DOHH2 (cell line): ENCODE measurements at regions not wholly inside any gene's neighbourhood (a gene's known extent, or its start where the extent isn't known, plus 50 kb on each side); places are given as distances from the start of the nearest gene placed in this dataset.

Experiments used
- H3F3A ChIP-seq: fragments of 200-600 bp; sonication (generic), shearing (Covaris generic); 2 replicates; pipeline ENCODE4 v1.6.0; 2016; ENCODE audit warnings: antibody characterized with exemption, mild to moderate bottlenecking; ENCODE audit not compliant: control insufficient read depth, insufficient read depth
- H3K27ac ChIP-seq: fragments of 200-600 bp; sonication (generic); 2 replicates; pipeline ENCODE4 v1.5.1; 2014; ENCODE audit warnings: low read depth, mild to moderate bottlenecking, low read length, moderate library complexity
- H3K27me3 ChIP-seq: fragments of 200-600 bp; sonication (generic); 2 replicates; pipeline ENCODE4 v1.6.1; 2014; ENCODE audit warnings: mild to moderate bottlenecking, low read length, mixed read lengths; ENCODE audit not compliant: control insufficient read depth
- H3K36me3 ChIP-seq: fragments of 200-600 bp; sonication (generic); 2 replicates; pipeline ENCODE4 v1.6.1; 2014; ENCODE audit warnings: mild to moderate bottlenecking, low read length, moderate library complexity, mixed read lengths; ENCODE audit not compliant: control insufficient read depth
- H3K4me1 ChIP-seq: fragments of 200-600 bp; sonication (generic); 2 replicates; pipeline ENCODE4 v1.6.1; 2014; ENCODE audit warnings: mild to moderate bottlenecking, low read length, mixed read lengths; ENCODE audit not compliant: control insufficient read depth
- H3K4me2 ChIP-seq: fragments of 200-600 bp; sonication (generic); 2 replicates; pipeline ENCODE4 v1.6.0; 2014; ENCODE audit warnings: mild to moderate bottlenecking, low read length, moderate library complexity
- H3K4me3 ChIP-seq: fragments of 200-600 bp; sonication (generic); 2 replicates; pipeline ENCODE4 v1.5.1; 2014; ENCODE audit warnings: mild to moderate bottlenecking, low read length, mixed read lengths
- H3K79me2 ChIP-seq: fragments of 200-600 bp; sonication (generic); 2 replicates; pipeline ENCODE4 v1.6.1; 2014; ENCODE audit warnings: mild to moderate bottlenecking, low read length, mixed read lengths; ENCODE audit not compliant: control insufficient read depth
- H3K9me2 ChIP-seq: fragments of 200-600 bp; sonication (generic); replicated peaks from 2 replicates; pipeline ENCODE4 v1.6.1; 2014; ENCODE audit warnings: mild to moderate bottlenecking, low read length, mixed read lengths; ENCODE audit not compliant: control insufficient read depth
- H3K9me3 ChIP-seq: fragments of 200-600 bp; sonication (generic); 2 replicates; pipeline ENCODE4 v1.6.1; 2014; ENCODE audit warnings: antibody characterized with exemption, low read length, mixed read lengths; ENCODE audit not compliant: control insufficient read depth, insufficient read depth
- H4K20me1 ChIP-seq: fragments of 200-600 bp; sonication (generic); 2 replicates; pipeline ENCODE4 v1.6.0; 2014; ENCODE audit warnings: low read depth, mild to moderate bottlenecking, antibody characterized with exemption, low read length, moderate library complexity; ENCODE audit not compliant: control insufficient read depth, insufficient read depth
- EZH2phosphoT487 ChIP-seq: fragments of 200-600 bp; sonication (generic); IDR thresholded peaks from 2 replicates; pipeline ENCODE4 v1.6.1; 2017; ENCODE audit warnings: borderline replicate concordance, mild to moderate bottlenecking, antibody characterized with exemption, low read length, moderate library complexity, mixed read lengths
- TF ChIP-seq, protein P1 (sequence below): fragments of 200-600 bp; sonication (generic); IDR thresholded peaks from one replicate; pipeline ENCODE4 v1.5.1; 2014; ENCODE audit warnings: antibody characterized with exemption, mild to moderate bottlenecking, low read depth, low read length; ENCODE audit not compliant: poor library complexity, severe bottlenecking

DNA sequence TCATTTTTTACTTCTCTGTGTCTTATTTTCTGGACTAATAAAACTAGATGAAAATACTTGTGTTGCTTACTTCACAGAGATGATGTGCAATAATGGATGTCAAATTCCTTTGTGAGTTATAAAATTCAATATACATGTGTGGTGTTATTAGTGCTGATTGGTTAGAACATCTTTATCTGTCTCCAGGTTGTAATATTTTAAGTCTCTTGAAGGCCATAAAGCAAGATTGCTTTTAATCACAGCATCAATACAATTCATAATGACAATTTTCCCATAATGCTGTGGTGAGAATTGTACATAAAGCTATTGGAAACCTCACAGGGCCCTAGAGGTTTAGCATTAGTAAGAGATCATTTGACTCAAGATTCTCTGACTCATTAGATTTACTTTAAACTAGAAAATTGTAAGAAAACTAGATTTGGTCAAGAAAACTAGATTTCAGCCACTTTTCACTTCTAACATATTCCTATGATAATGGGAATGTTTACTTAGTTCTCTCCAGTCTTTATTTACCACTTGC, 963.7 kb downstream of the REEP3 start:
- Histone ChIP-seq H3K79me2 (no peaks in the 10 kb centered on the region), H3K4me2 (no peak overlapping the region), H3F3A (no peaks in the 10 kb centered on the region), H3K9me3 (no peaks in the 10 kb centered on the region), H3K36me3 (no peaks in the 10 kb centered on the region), H3K27me3 (no peaks in the 10 kb centered on the region), H3K27ac (no peak overlapping the region), H3K9me2 (no peaks in the 10 kb centered on the region), H4K20me1 (no peaks in the 10 kb centered on the region), H3K4me1 (no peaks in the 10 kb centered on the region), H3K4me3 (no peak overlapping the region)
- no peak for TF ChIP-seq EZH2phosphoT487
- TF ChIP-seq, protein P1, sequence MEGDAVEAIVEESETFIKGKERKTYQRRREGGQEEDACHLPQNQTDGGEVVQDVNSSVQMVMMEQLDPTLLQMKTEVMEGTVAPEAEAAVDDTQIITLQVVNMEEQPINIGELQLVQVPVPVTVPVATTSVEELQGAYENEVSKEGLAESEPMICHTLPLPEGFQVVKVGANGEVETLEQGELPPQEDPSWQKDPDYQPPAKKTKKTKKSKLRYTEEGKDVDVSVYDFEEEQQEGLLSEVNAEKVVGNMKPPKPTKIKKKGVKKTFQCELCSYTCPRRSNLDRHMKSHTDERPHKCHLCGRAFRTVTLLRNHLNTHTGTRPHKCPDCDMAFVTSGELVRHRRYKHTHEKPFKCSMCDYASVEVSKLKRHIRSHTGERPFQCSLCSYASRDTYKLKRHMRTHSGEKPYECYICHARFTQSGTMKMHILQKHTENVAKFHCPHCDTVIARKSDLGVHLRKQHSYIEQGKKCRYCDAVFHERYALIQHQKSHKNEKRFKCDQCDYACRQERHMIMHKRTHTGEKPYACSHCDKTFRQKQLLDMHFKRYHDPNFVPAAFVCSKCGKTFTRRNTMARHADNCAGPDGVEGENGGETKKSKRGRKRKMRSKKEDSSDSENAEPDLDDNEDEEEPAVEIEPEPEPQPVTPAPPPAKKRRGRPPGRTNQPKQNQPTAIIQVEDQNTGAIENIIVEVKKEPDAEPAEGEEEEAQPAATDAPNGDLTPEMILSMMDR = no peak

DNA sequence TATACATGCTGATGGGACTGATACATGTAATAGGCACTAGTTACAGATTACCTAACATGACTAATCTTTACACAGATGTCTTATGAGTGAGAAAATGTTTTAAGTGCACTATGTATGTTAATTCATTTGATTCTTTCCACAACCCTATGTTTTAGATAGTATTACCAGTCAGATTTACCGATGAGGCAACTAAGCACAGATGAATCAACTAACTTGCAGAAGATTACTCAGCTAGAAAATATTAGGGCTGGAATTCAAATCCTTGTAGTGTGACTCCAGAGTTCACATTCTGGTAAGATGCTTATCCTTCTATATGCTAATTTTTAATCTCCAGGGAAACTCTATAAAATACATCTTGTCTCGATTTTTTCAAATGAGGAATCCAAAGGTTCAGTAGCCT, 964.9 kb downstream of the REEP3 start:
- no peaks in the 10 kb centered on the region for H3K9me2 ChIP-seq
- H3K36me3 ChIP-seq = no peaks in the 10 kb centered on the region
- H3K9me3 ChIP-seq = no peaks in the 10 kb centered on the region
- H3F3A ChIP-seq = no peaks in the 10 kb centered on the region
- no peak overlapping the region for H3K27ac ChIP-seq
- no peaks in the 10 kb centered on the region for H3K27me3 ChIP-seq
- H3K4me2 ChIP-seq = no peak overlapping the region
- no peaks in the 10 kb centered on the region for H3K79me2 ChIP-seq
- no peaks in the 10 kb centered on the region for H4K20me1 ChIP-seq
- TF ChIP-seq, protein P1 = no peak
- TF ChIP-seq EZH2phosphoT487 = no peak
- no peaks in the 10 kb centered on the region for H3K4me1 ChIP-seq
- no peak overlapping the region for H3K4me3 ChIP-seq

DNA sequence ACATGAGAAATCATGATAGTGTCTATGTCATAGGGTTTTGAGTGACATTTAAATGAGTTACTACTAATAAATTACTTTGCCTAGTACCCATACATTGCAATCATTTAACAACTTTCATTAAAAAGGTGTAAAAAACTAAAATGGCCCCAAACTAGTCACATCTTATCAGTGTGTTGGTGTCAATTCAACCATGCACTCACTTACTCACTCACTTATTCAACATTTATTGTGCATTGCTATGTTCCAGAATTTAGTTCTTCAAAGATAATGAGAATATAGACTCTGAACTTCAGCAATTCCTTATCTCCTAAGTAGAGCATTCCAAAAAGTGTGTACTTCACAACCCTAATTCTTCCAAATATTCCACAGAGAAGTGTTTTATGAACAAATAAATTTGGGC, 965.7 kb downstream of the REEP3 start:
- Histone ChIP-seq H3K27ac (no peak overlapping the region), H3K79me2 (no peaks in the 10 kb centered on the region), H3K4me2 (no peak overlapping the region), H3K27me3 (no peaks in the 10 kb centered on the region), H3K4me1 (no peaks in the 10 kb centered on the region), H3F3A (no peaks in the 10 kb centered on the region), H3K9me3 (no peaks in the 10 kb centered on the region), H3K4me3 (no peak overlapping the region), H3K36me3 (no peaks in the 10 kb centered on the region), H4K20me1 (no peaks in the 10 kb centered on the region), H3K9me2 (no peaks in the 10 kb centered on the region)
- TF ChIP-seq, protein P1 = no peak
- TF ChIP-seq EZH2phosphoT487 = no peak

DNA sequence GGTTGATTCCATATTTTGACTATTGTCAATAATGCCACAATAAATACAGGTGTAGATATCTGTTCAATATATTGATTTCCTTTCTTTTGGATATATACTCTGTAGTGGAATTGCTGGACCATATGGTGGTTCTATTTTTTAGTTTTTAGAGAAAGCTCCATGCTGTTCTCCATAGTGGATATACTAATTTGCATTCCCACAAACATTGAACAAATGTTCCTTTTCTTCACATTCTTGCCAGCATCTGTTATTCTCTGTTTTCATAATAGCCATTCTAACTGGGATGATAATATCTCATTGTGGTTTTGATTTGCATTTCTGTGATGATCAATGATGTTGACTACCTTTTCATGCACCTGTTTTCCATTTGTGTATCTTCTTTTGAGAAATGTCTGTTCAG, 973.7 kb downstream of the REEP3 start:
- Histone ChIP-seq H3K79me2 (no peaks in the 10 kb centered on the region), H3K4me1 (no peaks in the 10 kb centered on the region), H3F3A (no peaks in the 10 kb centered on the region), H3K9me2 (no peaks in the 10 kb centered on the region), H3K36me3 (no peaks in the 10 kb centered on the region), H3K4me3 (no peak overlapping the region), H3K27ac (no peak overlapping the region), H3K27me3 (no peaks in the 10 kb centered on the region), H3K4me2 (no peak overlapping the region), H3K9me3 (no peaks in the 10 kb centered on the region), H4K20me1 (no peaks in the 10 kb centered on the region)
- TF ChIP-seq EZH2phosphoT487 = no peak
- TF ChIP-seq, protein P1 = no peak
